Gastroesophageal sphincter (tissue), 4 donors: ENCODE measurements at regions not wholly inside any gene's neighbourhood (a gene's known extent, or its start where the extent isn't known, plus 50 kb on each side); places are given as distances from the start of the nearest gene placed in this dataset.

Experiments used
- ATAC-seq: fragments of 150-250 bp; one replicate; pipeline ENCODE4 v1.9.1; 2016; ENCODE audit warnings: mild to moderate bottlenecking, moderate library complexity
- H3K27ac ChIP-seq, 4 donors: fragments of 200-600 bp; sonication (generic) in 3 of 4; 1 replicate in 3 of 4; 2 replicates in 1 of 4; pipeline ENCODE4 v1.5.1; 2016 to 2019
- H3K27me3 ChIP-seq: fragments of 200-600 bp; sonication (generic); one replicate; pipeline ENCODE4 v1.5.1; 2019
- H3K36me3 ChIP-seq, 2 donors: fragments of 200-600 bp; sonication (generic); one replicate each; pipeline ENCODE4 v1.5.1; 2019; ENCODE audit warnings: control low read depth in 1 of 2
- H3K4me1 ChIP-seq, 3 donors: fragments of 200-600 bp; sonication (generic); 1 replicate in 2 of 3; 2 replicates in 1 of 3; pipeline ENCODE4 v1.5.1; 2016 to 2019; ENCODE audit warnings: control low read depth in 2 of 3
- H3K4me3 ChIP-seq, 2 donors: fragments of 200-600 bp; sonication (generic); one replicate each; pipeline ENCODE4 v1.5.1; 2019; ENCODE audit warnings: mild to moderate bottlenecking in 1 of 2, moderate library complexity in 1 of 2
- H3K9me3 ChIP-seq, 3 donors: fragments of 200-600 bp; sonication (generic); one replicate each; pipeline ENCODE4 v1.5.1; 2017 to 2019; ENCODE audit warnings: control low read depth in 2 of 3
- CTCF ChIP-seq, 4 experiments: fragments of 200-600 bp in 2 of 4; fragments of 450-650 bp in 2 of 4; sonication (generic) in 1 of 4; IDR thresholded peaks; one replicate each; pipeline ENCODE4 v1.5.1; 2017 to 2019; ENCODE audit warnings: antibody characterized with exemption in 4 of 4, mild to moderate bottlenecking in 2 of 4, moderate library complexity in 2 of 4
- EP300 ChIP-seq: sonication (generic); formaldehyde crosslinking; IDR thresholded peaks from one replicate; pipeline ENCODE4 v1.6.1; 2017; ENCODE audit warnings: antibody characterized with exemption, mild to moderate bottlenecking
- POLR2A ChIP-seq, 2 donors: fragments of 450-650 bp; IDR thresholded peaks; one replicate each; pipeline ENCODE4 v1.6.1; 2017; ENCODE audit warnings: antibody characterized with exemption in 2 of 2, mild to moderate bottlenecking in 2 of 2, moderate library complexity in 1 of 2
- POLR2AphosphoS5 ChIP-seq: sonication (generic); formaldehyde crosslinking; IDR thresholded peaks from one replicate; pipeline ENCODE4 v1.6.1; 2017; ENCODE audit warnings: antibody characterized with exemption
- WGBS, 2 donors: methylation state at CpG; one replicate each; pipeline ENCODE4 v1.1.5; 2018; ENCODE audit warnings: low coverage in 1 of 2; 5-methylcytosine and 5-hydroxymethylcytosine counted together

GRCh38 chr6:14259594-14260152 lies 142.1 kb downstream of the CD83 start:
- H3K27ac ChIP-seq = no peak overlapping the region

GRCh38 chr6:14260839-14261238 lies 143.3 kb downstream of the CD83 start:
- peaks cover 0 to 8% (median 0%) of the 10 kb centered on the region in 3 donors for H3K4me1 ChIP-seq
- no peaks in the 10 kb centered on the region for H3K36me3 ChIP-seq
- H3K27me3 ChIP-seq = no peaks in the 10 kb centered on the region
- ATAC-seq = no peak
- H3K9me3 ChIP-seq = peaks cover 0 to 33% (median 0%) of the 10 kb centered on the region in 3 donors
- H3K4me3 ChIP-seq = no peak overlapping the region
- 100% methylated on average over 1 of the region's 1 CpG for WGBS, 2 donors
- TF ChIP-seq CTCF (IDR thresholded peaks at IDR 0.05) (no peak), POLR2AphosphoS5 (no peak), POLR2A (IDR thresholded peaks at IDR 0.05) (no peak), EP300 (no peak)
- H3K27ac ChIP-seq = no peak overlapping the region

More at GRCh38 chr6:14259594-14260152, 142.1 kb downstream of the CD83 start:
- Histone ChIP-seq H3K36me3 (no peaks in the 10 kb centered on the region), H3K9me3 (peaks cover 0 to 26% (median 0%) of the 10 kb centered on the region in 3 donors), H3K27me3 (no peaks in the 10 kb centered on the region), H3K4me3 (no peak overlapping the region), H3K4me1 (peaks cover 0 to 8% (median 0%) of the 10 kb centered on the region in 3 donors)
- WGBS, 2 donors = 84% methylated on average over 3 to 8 of the region's 8 CpGs
- ATAC-seq = no peak
- no peak for TF ChIP-seq CTCF (IDR thresholded peaks at IDR 0.05)

GRCh38 chr6:14263881-14264424 lies 146.4 kb downstream of the CD83 start:
- H3K27ac ChIP-seq = no peak overlapping the region
- WGBS, 2 donors = 100% methylated on average over 1 of the region's 1 CpG; no CpG with 5 or more reads in 1 of the 2 donors
- no peaks in the 10 kb centered on the region for H3K4me1 ChIP-seq
- H3K9me3 ChIP-seq = peaks cover 0 to 33% (median 0%) of the 10 kb centered on the region in 3 donors
- TF ChIP-seq EP300 (no peak), POLR2AphosphoS5 (no peak), CTCF (IDR thresholded peaks at IDR 0.05) (no peak), POLR2A (IDR thresholded peaks at IDR 0.05) (no peak)
- H3K27me3 ChIP-seq = no peaks in the 10 kb centered on the region
- no peaks in the 10 kb centered on the region for H3K36me3 ChIP-seq
- ATAC-seq = no peak
- no peak overlapping the region for H3K4me3 ChIP-seq

- ATAC-seq = no peak
- TF ChIP-seq POLR2AphosphoS5 (no peak), POLR2A (IDR thresholded peaks at IDR 0.05) (no peak), EP300 (no peak), CTCF (IDR thresholded peaks at IDR 0.05) (no peak)
- H3K4me1 ChIP-seq = no peaks in the 10 kb centered on the region
Observed at GRCh38 chr6:14265049-14266021, 147.8 kb downstream of the CD83 start.

More at GRCh38 chr6:14265049-14266021, 147.8 kb downstream of the CD83 start:
- H3K27me3 ChIP-seq = no peaks in the 10 kb centered on the region
- H3K27ac ChIP-seq = no peak overlapping the region
- H3K4me3 ChIP-seq = no peak overlapping the region
- peaks cover 0 to 33% (median 0%) of the 10 kb centered on the region in 3 donors for H3K9me3 ChIP-seq
- WGBS, 2 donors = 86 to 94% methylated on average over 2 of the region's 5 CpGs
- H3K36me3 ChIP-seq = no peaks in the 10 kb centered on the region
